ENCODE measurements at regions not wholly inside any gene's neighbourhood (a gene's known extent, or its start where the extent isn't known, plus 50 kb on each side); places are given as distances from the start of the nearest gene placed in this dataset.

DNA sequence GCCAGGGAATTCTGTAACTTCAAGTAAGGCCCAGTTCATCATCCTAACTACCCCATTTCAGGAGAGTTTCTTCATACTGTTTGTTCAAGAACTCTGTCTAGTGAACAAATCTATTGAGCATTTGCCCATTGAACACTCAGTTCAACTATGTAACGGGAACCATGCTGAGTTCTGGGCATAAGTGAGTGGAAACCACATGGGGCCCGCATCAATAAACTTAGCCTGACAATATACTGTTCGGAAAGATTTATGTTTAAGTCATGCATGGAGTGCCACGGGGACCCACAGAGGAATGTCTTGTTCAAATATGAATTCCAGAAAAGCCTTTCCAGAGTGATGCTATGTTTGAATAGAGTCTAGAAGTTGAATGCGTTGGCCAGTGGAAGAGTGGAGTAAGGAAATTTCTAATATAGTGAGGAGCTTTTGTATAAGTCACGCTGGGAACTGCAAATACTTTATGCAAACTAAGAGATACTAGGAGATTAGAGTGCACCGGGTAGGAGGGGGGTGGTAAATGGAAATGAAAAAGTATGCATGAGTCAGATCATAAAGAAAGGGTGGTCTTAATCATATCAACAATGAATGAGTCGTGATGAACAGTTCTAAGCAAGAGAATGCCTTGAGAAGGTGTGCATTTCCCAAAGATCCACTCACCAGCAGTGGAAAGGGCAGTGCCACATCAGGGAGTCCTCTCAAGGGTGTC, 279.8 kb downstream of the VPS13C start:
- no peaks in the 10 kb centered on the region for H3K4me1 Mint-ChIP-seq
- H3K27me3 Mint-ChIP-seq (ENCODE audit: low read depth): peaks cover 13% of the 10 kb centered on the region
- DNase-seq (ENCODE audit: low spot score in 2 of 2, unreplicated experiment in 2 of 2): no peak
- TF ChIP-seq, protein P1, sequence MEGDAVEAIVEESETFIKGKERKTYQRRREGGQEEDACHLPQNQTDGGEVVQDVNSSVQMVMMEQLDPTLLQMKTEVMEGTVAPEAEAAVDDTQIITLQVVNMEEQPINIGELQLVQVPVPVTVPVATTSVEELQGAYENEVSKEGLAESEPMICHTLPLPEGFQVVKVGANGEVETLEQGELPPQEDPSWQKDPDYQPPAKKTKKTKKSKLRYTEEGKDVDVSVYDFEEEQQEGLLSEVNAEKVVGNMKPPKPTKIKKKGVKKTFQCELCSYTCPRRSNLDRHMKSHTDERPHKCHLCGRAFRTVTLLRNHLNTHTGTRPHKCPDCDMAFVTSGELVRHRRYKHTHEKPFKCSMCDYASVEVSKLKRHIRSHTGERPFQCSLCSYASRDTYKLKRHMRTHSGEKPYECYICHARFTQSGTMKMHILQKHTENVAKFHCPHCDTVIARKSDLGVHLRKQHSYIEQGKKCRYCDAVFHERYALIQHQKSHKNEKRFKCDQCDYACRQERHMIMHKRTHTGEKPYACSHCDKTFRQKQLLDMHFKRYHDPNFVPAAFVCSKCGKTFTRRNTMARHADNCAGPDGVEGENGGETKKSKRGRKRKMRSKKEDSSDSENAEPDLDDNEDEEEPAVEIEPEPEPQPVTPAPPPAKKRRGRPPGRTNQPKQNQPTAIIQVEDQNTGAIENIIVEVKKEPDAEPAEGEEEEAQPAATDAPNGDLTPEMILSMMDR (IDR thresholded peaks at IDR 0.05; ENCODE audit: unreplicated experiment): no peak
- H3K36me3 Mint-ChIP-seq: no peaks in the 10 kb centered on the region
- no peaks in the 10 kb centered on the region for H3K9me3 Mint-ChIP-seq
- H3K4me3 Mint-ChIP-seq: no peak overlapping the region
- H3K27ac Mint-ChIP-seq: no peak overlapping the region

DNA sequence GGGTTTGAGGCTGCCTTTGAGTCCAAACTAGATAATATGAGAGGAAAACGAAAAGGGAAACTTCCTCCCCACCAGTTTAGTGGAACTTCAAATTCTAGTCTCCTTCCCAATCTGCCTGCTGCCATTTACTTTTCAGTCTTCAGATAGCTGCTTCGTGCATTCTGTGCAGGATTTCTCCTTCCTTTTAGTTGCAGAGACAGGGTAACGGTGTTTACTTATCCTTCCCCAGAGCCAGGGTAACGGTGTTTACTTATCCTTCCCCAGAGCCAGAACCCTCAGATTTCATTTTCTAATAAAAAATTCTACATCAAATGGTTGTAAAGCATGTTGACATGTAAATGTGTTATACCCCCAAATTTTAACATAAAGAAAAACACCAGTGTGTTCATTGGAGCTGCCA, 282.6 kb downstream of the VPS13C start:
- TF ChIP-seq, protein P1 (IDR thresholded peaks at IDR 0.05; ENCODE audit: unreplicated experiment): no peak
- H3K27me3 Mint-ChIP-seq (ENCODE audit: low read depth): peaks cover 15% of the 10 kb centered on the region
- peaks cover 3% of the 10 kb centered on the region for H3K9me3 Mint-ChIP-seq
- no peaks in the 10 kb centered on the region for H3K36me3 Mint-ChIP-seq
- H3K4me3 Mint-ChIP-seq: no peak overlapping the region
- H3K4me1 Mint-ChIP-seq: no peaks in the 10 kb centered on the region
- no peak overlapping the region for H3K27ac Mint-ChIP-seq
- DNase-seq (ENCODE audit: low spot score in 2 of 2, unreplicated experiment in 2 of 2): no peak

DNA sequence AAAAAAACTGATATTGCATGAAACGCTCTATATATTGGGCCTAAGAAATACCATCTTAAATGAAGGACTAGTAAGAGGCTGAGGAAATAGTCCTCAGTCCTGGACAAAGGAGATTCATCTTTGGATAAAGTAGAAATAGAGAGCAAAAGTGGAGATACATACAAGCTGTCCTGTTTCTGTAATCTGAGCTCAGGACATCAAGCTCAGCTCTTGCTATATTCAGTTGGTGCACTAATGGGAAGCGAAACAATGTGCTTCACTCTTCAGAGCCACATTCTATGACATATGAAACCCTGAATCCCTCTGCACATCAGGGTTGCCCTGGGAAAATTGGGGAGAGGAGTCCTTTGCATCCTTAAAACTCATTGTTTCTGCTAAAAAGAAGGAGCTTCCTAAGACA, 290.7 kb downstream of the VPS13C start:
- Mint-ChIP-seq H3K36me3 (no peaks in the 10 kb centered on the region), H3K27me3 (ENCODE audit: low read depth) (peaks cover 6% of the 10 kb centered on the region), H3K4me1 (no peaks in the 10 kb centered on the region), H3K9me3 (peaks cover 18% of the 10 kb centered on the region), H3K27ac (no peak overlapping the region), H3K4me3 (no peak overlapping the region)
- DNase-seq (ENCODE audit: low spot score in 2 of 2, unreplicated experiment in 2 of 2): no peak
- TF ChIP-seq, protein P1 (IDR thresholded peaks at IDR 0.05; ENCODE audit: unreplicated experiment): no peak

DNA sequence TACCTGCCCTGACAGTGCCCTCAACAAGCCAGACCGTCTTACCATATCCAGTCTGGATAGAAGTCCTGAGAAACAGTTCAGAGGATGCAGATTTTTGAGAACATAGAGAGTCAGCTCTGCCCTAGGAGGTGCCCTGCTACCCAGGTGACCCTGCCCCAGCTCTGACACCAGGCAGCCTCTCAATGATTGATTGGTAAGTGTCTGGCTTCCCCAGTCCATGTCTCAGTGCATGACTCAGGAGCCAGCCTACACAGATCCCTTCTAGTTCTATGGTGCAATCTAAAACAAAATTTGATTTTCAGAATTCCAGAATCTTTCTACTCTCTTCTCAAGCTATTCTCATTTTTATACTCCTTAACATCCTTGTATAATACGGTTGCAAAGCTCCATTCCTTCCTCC, 292.1 kb downstream of the VPS13C start:
- Mint-ChIP-seq H3K4me1 (no peaks in the 10 kb centered on the region), H3K27me3 (ENCODE audit: low read depth) (peaks cover 4% of the 10 kb centered on the region), H3K4me3 (no peak overlapping the region), H3K27ac (no peak overlapping the region), H3K9me3 (peaks cover 15% of the 10 kb centered on the region), H3K36me3 (no peaks in the 10 kb centered on the region)
- TF ChIP-seq, protein P1 (IDR thresholded peaks at IDR 0.05; ENCODE audit: unreplicated experiment): no peak
- DNase-seq (ENCODE audit: low spot score in 2 of 2, unreplicated experiment in 2 of 2): no peak

DNA sequence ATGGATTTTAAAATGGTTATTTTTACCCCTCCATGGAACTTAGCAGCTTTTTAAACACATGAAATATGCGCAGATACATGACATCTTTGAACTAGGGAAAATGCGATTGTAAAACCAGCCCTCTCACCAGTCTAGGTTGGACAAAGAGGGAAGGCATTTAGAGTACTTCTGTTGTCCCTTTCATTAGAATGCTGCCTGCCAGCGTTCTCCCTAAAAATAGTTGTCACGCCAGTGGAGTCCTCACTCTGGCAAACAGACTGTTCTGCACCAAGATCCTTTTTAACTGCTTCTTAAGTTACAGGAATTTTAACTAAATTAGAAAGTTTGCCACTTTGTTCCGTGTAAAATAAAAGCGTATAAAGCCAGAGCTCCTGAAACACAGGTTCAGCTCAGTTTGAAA, 295.3 kb downstream of the VPS13C start:
- no peaks in the 10 kb centered on the region for H3K36me3 Mint-ChIP-seq
- TF ChIP-seq, protein P1 (IDR thresholded peaks at IDR 0.05; ENCODE audit: unreplicated experiment): no peak
- DNase-seq (ENCODE audit: low spot score in 2 of 2, unreplicated experiment in 2 of 2): no peak
- H3K4me3 Mint-ChIP-seq: no peak overlapping the region
- no peaks in the 10 kb centered on the region for H3K9me3 Mint-ChIP-seq
- H3K27me3 Mint-ChIP-seq (ENCODE audit: low read depth): peaks cover 4% of the 10 kb centered on the region
- no peaks in the 10 kb centered on the region for H3K4me1 Mint-ChIP-seq
- H3K27ac Mint-ChIP-seq: no peak overlapping the region

Measured in mesothelial cell of epicardium (in vitro differentiated cells).